ENCODE measurements at regions not wholly inside any gene's neighbourhood (a gene's known extent, or its start where the extent isn't known, plus 50 kb on each side); places are given as distances from the start of the nearest gene placed in this dataset.

- TF ChIP-seq, protein P1, sequence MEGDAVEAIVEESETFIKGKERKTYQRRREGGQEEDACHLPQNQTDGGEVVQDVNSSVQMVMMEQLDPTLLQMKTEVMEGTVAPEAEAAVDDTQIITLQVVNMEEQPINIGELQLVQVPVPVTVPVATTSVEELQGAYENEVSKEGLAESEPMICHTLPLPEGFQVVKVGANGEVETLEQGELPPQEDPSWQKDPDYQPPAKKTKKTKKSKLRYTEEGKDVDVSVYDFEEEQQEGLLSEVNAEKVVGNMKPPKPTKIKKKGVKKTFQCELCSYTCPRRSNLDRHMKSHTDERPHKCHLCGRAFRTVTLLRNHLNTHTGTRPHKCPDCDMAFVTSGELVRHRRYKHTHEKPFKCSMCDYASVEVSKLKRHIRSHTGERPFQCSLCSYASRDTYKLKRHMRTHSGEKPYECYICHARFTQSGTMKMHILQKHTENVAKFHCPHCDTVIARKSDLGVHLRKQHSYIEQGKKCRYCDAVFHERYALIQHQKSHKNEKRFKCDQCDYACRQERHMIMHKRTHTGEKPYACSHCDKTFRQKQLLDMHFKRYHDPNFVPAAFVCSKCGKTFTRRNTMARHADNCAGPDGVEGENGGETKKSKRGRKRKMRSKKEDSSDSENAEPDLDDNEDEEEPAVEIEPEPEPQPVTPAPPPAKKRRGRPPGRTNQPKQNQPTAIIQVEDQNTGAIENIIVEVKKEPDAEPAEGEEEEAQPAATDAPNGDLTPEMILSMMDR (IDR thresholded peaks at IDR 0.05): no peak
- no peak for TF ChIP-seq EP300 (IDR thresholded peaks at IDR 0.05)
- no peak for TF ChIP-seq POLR2A (IDR thresholded peaks at IDR 0.05)
Observed at GRCh38 chr14:97066068-97066899, 269.1 kb downstream of the VRK1 start.
